Astrocyte of the spinal cord (primary cell): ENCODE measurements at regions not wholly inside any gene's neighbourhood (a gene's known extent, or its start where the extent isn't known, plus 50 kb on each side); places are given as distances from the start of the nearest gene placed in this dataset.

Experiments
- DNase-seq: peaks from one replicate; pipeline ENCODE4 v3.0.0; 2011; ENCODE audit warnings: low read depth, low spot score
- H3K4me3 ChIP-seq: 2 replicates; pipeline ENCODE4 v1.5.1; 2011; ENCODE audit warnings: low read depth, mild to moderate bottlenecking, low read length, moderate library complexity
- CTCF ChIP-seq: IDR thresholded peaks from 2 replicates; pipeline ENCODE4 v1.5.1; 2012; ENCODE audit warnings: low read depth, mild to moderate bottlenecking, low read length, inconsistent platforms
- in situ Hi-C: cut with HindIII; loops from 2 replicates; pipeline ENCODE4 v1.10.0; 2017; ENCODE audit warnings: low sequenced_read_pairs

- DNase-seq: no peak
- in situ Hi-C loops: no loop called here
- H3K4me3 ChIP-seq: no peak overlapping the region
- TF ChIP-seq CTCF: no peak
These were observed 52.6 kb upstream of the ADAMTSL1 start for GRCh38 chr9:18421391-18421790.

- in situ Hi-C loops: no loop called here
- no peak overlapping the region for H3K4me3 ChIP-seq
- DNase-seq: peak; percentile 36
- no peak for TF ChIP-seq CTCF
These were observed 51.5 kb upstream of the ADAMTSL1 start for GRCh38 chr9:18422296-18423036.

GRCh38 chr9:18423791-18424531 is 50.0 kb upstream of the ADAMTSL1 start:
- TF ChIP-seq CTCF: no peak
- H3K4me3 ChIP-seq: no peak overlapping the region
- no peak for DNase-seq
- in situ Hi-C loops: no loop called here
